Astrocyte of the hippocampus (primary cell): ENCODE measurements at regions not wholly inside any gene's neighbourhood (a gene's known extent, or its start where the extent isn't known, plus 50 kb on each side); places are given as distances from the start of the nearest gene placed in this dataset.
"Not testable (repeated sequence)": the region's sequence is repeated elsewhere in the genome, so short reads cannot be mapped to it uniquely, and the experiment has no call there.

Experiments
- DNase-seq: peaks from one replicate; pipeline ENCODE4 v3.0.0; 2011; ENCODE audit warnings: low read depth, low spot score

- DNase-seq = no peak
Observed at GRCh38 chr2:226579519-226579918, 220.1 kb downstream of the IRS1 start.

- no peak for DNase-seq
Observed at GRCh38 chr2:226578879-226579278, 220.7 kb downstream of the IRS1 start.

GRCh38 chr2:226578373-226578772, 221.2 kb downstream of the IRS1 start:
- no peak for DNase-seq

GRCh38 chr2:226575928-226576327, 223.7 kb downstream of the IRS1 start:
- no peak for DNase-seq

GRCh38 chr2:226573158-226573557, 226.5 kb downstream of the IRS1 start:
- DNase-seq = no peak

- no peak for DNase-seq
Observed at GRCh38 chr2:226564667-226565066, 235.0 kb downstream of the IRS1 start.

- DNase-seq = no peak
Observed at GRCh38 chr2:226561962-226562361, 237.7 kb downstream of the IRS1 start.

GRCh38 chr2:226560325-226560724, 239.3 kb downstream of the IRS1 start:
- no peak for DNase-seq

- no peak for DNase-seq
Observed at GRCh38 chr2:226559536-226559935, 240.1 kb downstream of the IRS1 start.

- DNase-seq = no peak
Observed at GRCh38 chr2:226558418-226558817, 241.2 kb downstream of the IRS1 start.

- peak; percentile 36 for DNase-seq
Observed at GRCh38 chr2:226556050-226556449, 243.6 kb downstream of the IRS1 start.

- DNase-seq = peak; percentile 11
Observed at GRCh38 chr2:226554701-226555100, 244.9 kb downstream of the IRS1 start.

- DNase-seq = no peak
Observed at GRCh38 chr2:226553333-226553732, 246.3 kb downstream of the IRS1 start.

GRCh38 chr2:226552571-226553285, 246.9 kb downstream of the IRS1 start:
- DNase-seq = no peak

- DNase-seq = no peak
Observed at GRCh38 chr2:226551522-226552250, 247.9 kb downstream of the IRS1 start.

- DNase-seq = no peak
Observed at GRCh38 chr2:226550801-226551200, 248.8 kb downstream of the IRS1 start.

- peak; percentile 27 for DNase-seq
Observed at GRCh38 chr2:226548732-226549131, 250.9 kb downstream of the IRS1 start.

- no peak for DNase-seq
Observed at GRCh38 chr2:226544596-226545210, 254.9 kb downstream of the IRS1 start.

GRCh38 chr2:226540204-226540994, 259.2 kb downstream of the IRS1 start:
- DNase-seq = no peak

- no peak for DNase-seq
Observed at GRCh38 chr2:226536410-226536809, 263.2 kb downstream of the IRS1 start.

- not testable (repeated sequence) for DNase-seq
Observed at GRCh38 chr2:226532976-226533375, 266.6 kb downstream of the IRS1 start.
